ENCODE measurements at regions not wholly inside any gene's neighbourhood (a gene's known extent, or its start where the extent isn't known, plus 50 kb on each side); places are given as distances from the start of the nearest gene placed in this dataset.

DNA sequence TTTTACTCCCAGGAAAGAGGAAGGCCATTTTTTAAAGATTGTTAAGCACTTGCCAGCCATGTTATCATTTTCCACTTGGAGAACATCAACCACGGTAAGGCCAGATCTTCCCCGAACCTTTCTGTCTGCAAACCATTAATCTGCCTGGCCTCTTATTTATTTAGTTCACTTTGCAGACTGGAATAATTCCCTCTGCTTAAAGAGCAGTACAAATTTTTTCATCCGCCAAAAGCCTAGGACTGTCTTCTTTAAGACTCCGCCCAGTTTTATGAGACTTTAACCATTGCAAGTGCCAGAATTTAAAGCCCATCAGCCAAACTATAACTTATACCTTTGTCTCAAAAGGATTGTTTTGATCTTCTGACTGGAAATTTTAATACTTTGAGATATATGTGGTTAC, 426.3 kb downstream of the KCTD12 start:
- TF ChIP-seq POLR2A (IDR thresholded peaks at IDR 0.05): no peak
- TF ChIP-seq, protein P1, sequence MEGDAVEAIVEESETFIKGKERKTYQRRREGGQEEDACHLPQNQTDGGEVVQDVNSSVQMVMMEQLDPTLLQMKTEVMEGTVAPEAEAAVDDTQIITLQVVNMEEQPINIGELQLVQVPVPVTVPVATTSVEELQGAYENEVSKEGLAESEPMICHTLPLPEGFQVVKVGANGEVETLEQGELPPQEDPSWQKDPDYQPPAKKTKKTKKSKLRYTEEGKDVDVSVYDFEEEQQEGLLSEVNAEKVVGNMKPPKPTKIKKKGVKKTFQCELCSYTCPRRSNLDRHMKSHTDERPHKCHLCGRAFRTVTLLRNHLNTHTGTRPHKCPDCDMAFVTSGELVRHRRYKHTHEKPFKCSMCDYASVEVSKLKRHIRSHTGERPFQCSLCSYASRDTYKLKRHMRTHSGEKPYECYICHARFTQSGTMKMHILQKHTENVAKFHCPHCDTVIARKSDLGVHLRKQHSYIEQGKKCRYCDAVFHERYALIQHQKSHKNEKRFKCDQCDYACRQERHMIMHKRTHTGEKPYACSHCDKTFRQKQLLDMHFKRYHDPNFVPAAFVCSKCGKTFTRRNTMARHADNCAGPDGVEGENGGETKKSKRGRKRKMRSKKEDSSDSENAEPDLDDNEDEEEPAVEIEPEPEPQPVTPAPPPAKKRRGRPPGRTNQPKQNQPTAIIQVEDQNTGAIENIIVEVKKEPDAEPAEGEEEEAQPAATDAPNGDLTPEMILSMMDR (IDR thresholded peaks at IDR 0.05): no peak

Data from upper lobe of left lung (tissue), 4 donors.